DND-41 (cell line): ENCODE measurements at regions not wholly inside any gene's neighbourhood (a gene's known extent, or its start where the extent isn't known, plus 50 kb on each side); places are given as distances from the start of the nearest gene placed in this dataset.

ENCODE experiments used
- CTCF ChIP-seq: IDR thresholded peaks from 2 replicates; pipeline ENCODE4 v1.5.1; 2012; ENCODE audit warnings: borderline replicate concordance, low read length, moderate library complexity, mild to moderate bottlenecking; ENCODE audit not compliant: poor library complexity, severe bottlenecking; ENCODE audit errors: extremely low read depth
- EZH2 ChIP-seq: IDR thresholded peaks from 3 replicates; pipeline ENCODE4 v1.6.1; 2012; ENCODE audit warnings: borderline replicate concordance, low read depth, mild to moderate bottlenecking, moderate library complexity, low read length, inconsistent platforms; ENCODE audit not compliant: severe bottlenecking

- no peak for TF ChIP-seq CTCF
- TF ChIP-seq EZH2: no peak
Observed at GRCh38 chr17:72489272-72489641, 368.4 kb downstream of the SOX9 start.
